AG09319 (cell line): ENCODE measurements at regions not wholly inside any gene's neighbourhood (a gene's known extent, or its start where the extent isn't known, plus 50 kb on each side); places are given as distances from the start of the nearest gene placed in this dataset.

Experiments
- DNase-seq: peaks from one replicate; pipeline ENCODE4 v3.0.0-alpha.2; 2010; ENCODE audit warnings: low read depth; ENCODE audit errors: extremely low read depth
- TF ChIP-seq, protein P1 (sequence below): IDR thresholded peaks from 2 replicates; pipeline ENCODE4 v1.5.1; 2011; ENCODE audit warnings: low read depth, mild to moderate bottlenecking, inconsistent platforms, low read length, moderate library complexity

DNA sequence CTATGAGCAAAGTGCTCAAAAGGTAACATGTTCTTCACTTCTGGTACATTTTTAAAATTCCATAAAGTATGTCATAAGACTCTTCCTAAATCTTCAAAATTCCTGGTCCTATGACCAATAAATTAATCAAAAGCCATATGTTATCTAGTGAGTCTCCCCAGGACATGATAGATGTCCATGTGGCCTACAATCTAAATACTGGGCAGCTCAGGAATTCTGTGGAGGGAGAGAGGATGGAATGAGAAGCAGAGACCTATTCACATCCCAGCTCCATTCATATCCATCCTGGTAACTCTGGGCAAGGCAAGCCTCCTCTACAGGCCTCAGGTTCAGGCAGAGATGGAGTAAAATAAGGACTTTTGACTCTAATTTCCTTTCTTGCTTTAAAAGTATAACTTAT lies 224.8 kb downstream of the MTERF1 start:
- DNase-seq, result no peak
- TF ChIP-seq, protein P1, sequence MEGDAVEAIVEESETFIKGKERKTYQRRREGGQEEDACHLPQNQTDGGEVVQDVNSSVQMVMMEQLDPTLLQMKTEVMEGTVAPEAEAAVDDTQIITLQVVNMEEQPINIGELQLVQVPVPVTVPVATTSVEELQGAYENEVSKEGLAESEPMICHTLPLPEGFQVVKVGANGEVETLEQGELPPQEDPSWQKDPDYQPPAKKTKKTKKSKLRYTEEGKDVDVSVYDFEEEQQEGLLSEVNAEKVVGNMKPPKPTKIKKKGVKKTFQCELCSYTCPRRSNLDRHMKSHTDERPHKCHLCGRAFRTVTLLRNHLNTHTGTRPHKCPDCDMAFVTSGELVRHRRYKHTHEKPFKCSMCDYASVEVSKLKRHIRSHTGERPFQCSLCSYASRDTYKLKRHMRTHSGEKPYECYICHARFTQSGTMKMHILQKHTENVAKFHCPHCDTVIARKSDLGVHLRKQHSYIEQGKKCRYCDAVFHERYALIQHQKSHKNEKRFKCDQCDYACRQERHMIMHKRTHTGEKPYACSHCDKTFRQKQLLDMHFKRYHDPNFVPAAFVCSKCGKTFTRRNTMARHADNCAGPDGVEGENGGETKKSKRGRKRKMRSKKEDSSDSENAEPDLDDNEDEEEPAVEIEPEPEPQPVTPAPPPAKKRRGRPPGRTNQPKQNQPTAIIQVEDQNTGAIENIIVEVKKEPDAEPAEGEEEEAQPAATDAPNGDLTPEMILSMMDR, result no peak

DNA sequence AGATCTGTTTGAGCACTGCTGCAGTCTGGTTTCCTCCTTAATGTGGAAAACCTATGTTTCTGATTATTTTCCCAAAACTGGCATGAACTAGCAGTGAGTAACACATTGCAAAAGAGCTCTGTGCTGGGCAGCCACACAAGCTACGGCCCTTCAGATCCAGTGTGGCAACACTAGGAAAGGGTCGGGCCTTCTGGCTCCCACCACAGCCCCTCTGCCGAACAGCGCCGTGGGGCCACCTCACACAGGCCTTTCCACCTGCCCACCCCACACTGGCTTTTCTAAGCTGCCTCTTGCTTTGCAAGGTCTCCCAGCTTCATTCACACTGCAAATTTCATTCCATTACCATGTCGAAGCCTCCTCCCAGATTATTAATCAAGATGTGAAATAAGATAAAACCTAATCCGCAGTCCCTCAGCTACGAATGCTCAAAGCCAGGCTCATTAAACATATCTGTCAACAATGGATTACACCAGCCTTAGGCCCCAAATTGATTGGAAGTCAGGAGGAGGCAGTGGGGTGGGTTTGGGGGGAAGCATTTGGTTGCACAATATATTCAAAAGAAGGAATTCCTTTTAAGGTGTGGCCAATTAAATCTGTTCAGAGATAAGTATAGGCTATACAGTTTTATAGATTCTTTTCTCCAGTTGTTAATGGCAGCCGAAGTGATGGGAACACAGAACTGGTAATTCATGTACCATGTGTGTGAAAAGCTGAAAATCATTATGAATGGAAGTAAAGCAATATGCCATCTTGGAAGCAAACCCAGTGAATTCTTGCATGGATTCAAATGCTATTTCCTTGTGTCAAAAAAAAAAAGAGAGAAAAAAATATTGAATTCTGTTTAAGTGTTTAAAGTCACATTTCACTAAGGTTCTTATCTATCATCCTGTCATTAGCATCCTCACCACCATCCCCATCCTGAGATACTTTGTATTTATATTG lies 223.7 kb downstream of the MTERF1 start:
- TF ChIP-seq, protein P1, result no peak
- DNase-seq, result peak; percentile 65

DNA sequence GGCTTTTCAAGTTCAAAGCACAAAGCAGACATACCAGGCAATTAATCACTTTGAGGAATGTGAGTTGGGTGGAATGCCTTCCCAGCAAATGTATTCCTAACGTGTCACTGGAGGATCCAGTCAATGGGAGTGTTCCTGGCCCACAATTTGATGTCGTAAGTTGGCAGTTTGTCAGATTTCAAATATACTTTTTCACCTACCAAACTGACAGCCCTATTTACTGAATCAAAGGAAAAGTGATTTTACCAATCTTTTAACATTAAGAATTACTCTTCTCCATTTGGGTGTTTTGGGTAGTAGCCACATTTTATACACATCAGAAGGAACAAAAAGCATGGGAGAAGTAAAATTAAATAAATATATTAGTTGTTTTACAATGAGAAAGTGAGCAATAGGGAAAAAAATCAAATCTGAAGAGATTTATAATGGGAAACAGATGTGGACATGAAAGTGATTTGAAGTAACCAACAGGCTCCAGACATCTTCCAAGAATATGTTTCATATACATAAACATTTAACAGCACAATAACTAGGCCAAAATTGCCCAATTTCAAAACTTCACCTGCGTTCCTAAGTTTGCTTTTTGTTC lies 222.9 kb downstream of the MTERF1 start:
- TF ChIP-seq, protein P1, result no peak
- peak; percentile 24 for DNase-seq

DNA sequence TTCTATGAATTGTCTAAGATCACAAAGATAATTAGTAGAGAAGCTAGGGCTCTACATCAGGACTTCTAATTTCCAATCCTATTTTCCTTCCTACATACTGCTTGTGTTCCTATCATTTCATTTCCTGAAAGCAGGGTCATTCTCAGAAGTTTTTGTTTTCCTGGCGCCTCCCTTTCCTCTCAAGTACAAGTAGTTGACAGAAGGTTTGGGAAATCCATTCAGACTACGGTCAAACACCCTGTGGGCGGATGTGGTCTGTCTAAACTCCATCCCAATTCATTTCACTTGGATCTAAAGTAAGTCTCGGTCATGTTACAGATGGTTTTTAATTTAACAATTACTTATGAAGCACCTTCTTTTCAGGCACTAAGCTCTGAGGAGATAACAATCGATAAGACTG lies 221.4 kb downstream of the MTERF1 start:
- DNase-seq, result no peak

DNA sequence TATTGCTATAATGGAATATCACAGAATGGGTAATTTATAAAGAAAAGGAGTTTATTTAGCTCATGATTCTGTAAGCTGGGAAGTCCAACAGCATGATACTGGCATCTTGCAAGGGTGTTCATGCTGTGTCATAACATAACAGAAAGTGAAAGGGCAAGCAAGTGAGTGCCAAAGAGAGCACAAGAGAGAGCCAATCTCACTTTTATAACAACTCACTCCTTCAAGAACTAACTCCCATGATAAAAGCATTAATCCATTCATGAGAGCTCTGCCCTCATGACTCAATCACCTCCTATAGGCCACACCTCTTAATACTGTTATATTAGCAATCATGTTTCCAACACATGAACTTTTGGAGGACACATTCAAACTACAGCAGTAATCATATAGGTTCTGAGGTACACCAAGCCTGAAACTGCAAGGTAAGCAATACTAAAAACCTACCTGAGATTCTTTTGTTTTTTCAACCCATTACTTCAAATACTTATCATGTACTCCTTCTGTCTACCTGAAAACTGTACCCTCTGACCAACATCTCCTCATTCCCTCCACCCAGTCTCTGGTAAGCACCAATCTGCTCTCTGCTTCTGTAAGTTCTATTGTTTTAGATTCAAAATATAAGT lies 219.7 kb downstream of the MTERF1 start:
- DNase-seq, result no peak
- TF ChIP-seq, protein P1, result no peak

More for the DNA sequence above, 221.4 kb downstream of the MTERF1 start:
- TF ChIP-seq, protein P1, result no peak

DNA sequence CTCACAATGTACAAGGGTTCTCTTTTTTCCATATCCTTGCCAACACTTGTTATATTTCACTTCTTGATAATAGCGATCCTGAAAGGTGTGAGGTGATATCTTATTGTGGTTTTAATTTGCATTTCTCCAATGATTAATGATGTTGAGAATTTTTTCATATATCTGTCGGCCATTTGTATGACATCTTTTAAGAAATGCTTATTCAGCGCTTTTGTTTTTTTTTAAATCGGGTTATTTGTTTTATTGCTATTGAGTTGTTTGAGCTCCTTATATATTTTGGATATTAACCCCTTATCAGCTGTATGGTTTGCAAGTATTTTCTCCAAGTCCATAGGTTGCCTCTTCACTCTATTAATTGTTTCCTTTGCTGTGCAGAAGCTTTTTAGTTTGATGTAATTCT lies 218.8 kb downstream of the MTERF1 start:
- TF ChIP-seq, protein P1, result no peak
- no peak for DNase-seq

DNA sequence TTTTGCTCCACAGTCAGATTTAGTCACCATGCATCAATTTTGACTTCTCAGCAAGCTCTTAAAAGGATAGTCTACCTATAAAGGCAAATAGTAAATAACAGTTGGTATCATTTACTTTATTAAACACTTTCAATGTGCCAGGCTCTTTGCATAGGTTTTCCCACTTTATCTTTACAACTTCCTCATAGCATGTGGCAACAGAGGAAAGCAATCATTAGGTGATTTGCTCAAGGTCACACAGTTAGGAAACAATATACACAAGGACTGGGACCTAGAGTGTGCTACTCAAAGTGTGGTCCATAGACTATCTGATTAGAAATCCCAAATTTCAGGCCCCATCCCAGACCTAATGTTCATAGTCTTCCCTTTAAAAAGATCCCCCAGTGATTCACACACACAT lies 212.3 kb downstream of the MTERF1 start:
- DNase-seq, result no peak
- TF ChIP-seq, protein P1, result no peak
